ENCODE measurements at regions not wholly inside any gene's neighbourhood (a gene's known extent, or its start where the extent isn't known, plus 50 kb on each side); places are given as distances from the start of the nearest gene placed in this dataset.

DNA sequence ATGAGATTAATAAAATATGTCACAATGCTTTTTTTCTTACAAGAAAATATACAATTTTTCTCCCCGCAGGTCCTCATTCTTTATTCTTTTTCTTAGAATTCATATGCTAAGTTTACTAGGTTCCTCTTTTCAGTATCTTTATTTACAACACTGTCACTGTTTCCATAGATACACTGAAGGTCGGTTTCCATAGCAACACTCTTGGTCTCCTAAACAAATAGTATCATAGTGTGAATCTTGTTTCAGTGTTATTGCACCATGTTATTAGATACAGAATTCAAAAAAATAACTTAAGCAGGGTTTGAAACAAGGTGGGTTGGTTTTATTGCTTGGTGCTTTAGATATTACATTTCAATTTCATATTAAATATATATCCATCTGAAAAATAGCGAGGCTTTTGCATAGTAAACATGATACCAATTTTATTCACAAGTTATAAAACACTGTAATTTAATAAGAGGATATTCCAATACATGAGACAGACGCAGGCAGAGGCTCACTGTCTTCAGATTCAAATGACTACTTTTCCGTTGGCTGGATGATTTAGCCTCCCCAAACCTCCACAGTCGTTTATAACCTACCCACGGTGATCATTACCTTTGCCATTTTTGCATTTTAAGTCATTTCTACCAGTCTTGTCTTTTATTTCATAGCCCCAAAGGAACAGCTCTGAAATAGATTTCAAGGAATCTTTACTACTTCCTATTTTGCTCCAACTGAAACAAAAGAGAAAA is 88.9 kb upstream of the KLF6 start:
- ChIA-PET CTCF (interaction anchor here (0.9 kb wide), 1 partner anchor 8 kb away, joined by 5 read pairs; no protein-coding TSS in a partner anchor), POLR2A (interaction anchor here (1.0 to 2.6 kb wide), 5 partner anchors 62 to 92 kb away, joined by 3 to 8 read pairs (median 4); partner anchors contain the start of gene KLF6)
- DNase-seq (peak; percentile 35), ATAC-seq (peak; percentile 61)
- intact Hi-C loops (cut with micrococcal nuclease), result no loop called here
- Mint-ChIP-seq H3K27me3 (no peaks in the 10 kb centered on the region), H3K36me3 (ENCODE audit: low read depth) (no peaks in the 10 kb centered on the region), H3K4me1 (ENCODE audit: low read depth) (peaks cover 45% of the 10 kb centered on the region), H3K9me3 (no peaks in the 10 kb centered on the region), H3K27ac (peak overlapping the region; percentile 92), H3K4me3 (no peak overlapping the region)
- TF ChIP-seq, protein P1, sequence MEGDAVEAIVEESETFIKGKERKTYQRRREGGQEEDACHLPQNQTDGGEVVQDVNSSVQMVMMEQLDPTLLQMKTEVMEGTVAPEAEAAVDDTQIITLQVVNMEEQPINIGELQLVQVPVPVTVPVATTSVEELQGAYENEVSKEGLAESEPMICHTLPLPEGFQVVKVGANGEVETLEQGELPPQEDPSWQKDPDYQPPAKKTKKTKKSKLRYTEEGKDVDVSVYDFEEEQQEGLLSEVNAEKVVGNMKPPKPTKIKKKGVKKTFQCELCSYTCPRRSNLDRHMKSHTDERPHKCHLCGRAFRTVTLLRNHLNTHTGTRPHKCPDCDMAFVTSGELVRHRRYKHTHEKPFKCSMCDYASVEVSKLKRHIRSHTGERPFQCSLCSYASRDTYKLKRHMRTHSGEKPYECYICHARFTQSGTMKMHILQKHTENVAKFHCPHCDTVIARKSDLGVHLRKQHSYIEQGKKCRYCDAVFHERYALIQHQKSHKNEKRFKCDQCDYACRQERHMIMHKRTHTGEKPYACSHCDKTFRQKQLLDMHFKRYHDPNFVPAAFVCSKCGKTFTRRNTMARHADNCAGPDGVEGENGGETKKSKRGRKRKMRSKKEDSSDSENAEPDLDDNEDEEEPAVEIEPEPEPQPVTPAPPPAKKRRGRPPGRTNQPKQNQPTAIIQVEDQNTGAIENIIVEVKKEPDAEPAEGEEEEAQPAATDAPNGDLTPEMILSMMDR (IDR thresholded peaks at IDR 0.05), result no peak

DNA sequence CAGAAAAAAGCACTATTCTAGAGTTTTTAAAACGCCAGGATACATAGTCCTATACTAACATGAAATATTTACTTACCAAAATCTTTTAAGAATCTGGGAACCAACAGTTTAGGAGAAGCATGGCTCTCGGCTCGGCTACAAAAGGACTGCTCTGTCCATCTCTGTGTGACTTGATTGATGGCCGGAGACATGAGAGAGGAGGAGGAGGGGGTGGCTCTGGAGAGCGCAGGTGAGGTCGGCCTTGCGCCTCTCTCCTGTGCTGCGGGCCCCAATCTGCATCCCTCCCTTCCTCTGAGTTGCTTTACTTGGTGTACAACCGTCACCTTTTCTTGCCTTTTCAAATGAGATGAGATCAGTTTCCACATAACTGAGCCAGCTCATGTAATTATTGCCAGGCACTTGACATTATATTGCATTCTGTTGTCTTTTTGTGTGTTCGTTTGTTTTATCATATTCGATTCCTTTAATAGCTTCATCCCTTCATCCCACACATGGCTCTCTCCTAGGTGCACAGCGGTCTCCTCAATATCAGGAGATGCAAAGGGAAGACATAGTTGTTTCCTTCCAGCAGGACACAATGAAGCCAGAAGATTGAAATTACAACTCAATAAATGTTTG is 87.8 kb upstream of the KLF6 start:
- Mint-ChIP-seq H3K4me1 (ENCODE audit: low read depth) (peaks cover 55% of the 10 kb centered on the region), H3K36me3 (ENCODE audit: low read depth) (no peaks in the 10 kb centered on the region), H3K9me3 (no peaks in the 10 kb centered on the region), H3K4me3 (no peak overlapping the region), H3K27me3 (no peaks in the 10 kb centered on the region), H3K27ac (peak overlapping the region; percentile 92)
- DNase-seq (no peak), ATAC-seq (no peak)
- CTCF ChIA-PET, result no interaction called here
- TF ChIP-seq, protein P1 (IDR thresholded peaks at IDR 0.05), result no peak
- POLR2A ChIA-PET, result interaction anchor here (0.6 to 1.3 kb wide), 3 partner anchors 61 to 88 kb away, joined by 3 to 8 read pairs (median 4); partner anchors contain the start of gene KLF6
- intact Hi-C loops (cut with micrococcal nuclease), result no loop called here

- Mint-ChIP-seq H3K9me3 (no peaks in the 10 kb centered on the region), H3K27me3 (no peaks in the 10 kb centered on the region), H3K4me1 (ENCODE audit: low read depth) (peaks cover 65% of the 10 kb centered on the region), H3K36me3 (ENCODE audit: low read depth) (no peaks in the 10 kb centered on the region), H3K27ac (peak overlapping the region; percentile 31), H3K4me3 (no peak overlapping the region)
- ATAC-seq, result no peak
- DNase-seq, result no peak
- TF ChIP-seq, protein P1 (IDR thresholded peaks at IDR 0.05), result no peak
- ChIA-PET POLR2A (interaction anchor here (7.4 kb wide), 1 partner anchor 88 kb away, joined by 56 read pairs; the partner anchor contains the start of gene KLF6), CTCF (no interaction called here)
- intact Hi-C loops (cut with micrococcal nuclease), result no loop called here
Observed at GRCh38 chr10:3871424-3871996, 86.5 kb upstream of the KLF6 start.

GRCh38 chr10:3869036-3869435 is 84.0 kb upstream of the KLF6 start:
- ChIA-PET CTCF (no interaction called here), POLR2A (interaction anchor here (1.0 to 7.4 kb wide), 2 partner anchors 16 to 85 kb away, joined by 3 to 56 read pairs; partner anchors contain the start of gene KLF6)
- DNase-seq (no peak), ATAC-seq (peak; percentile 18)
- Mint-ChIP-seq H3K9me3 (no peaks in the 10 kb centered on the region), H3K27ac (peak overlapping the region; percentile 53), H3K4me3 (no peak overlapping the region), H3K36me3 (ENCODE audit: low read depth) (no peaks in the 10 kb centered on the region), H3K4me1 (ENCODE audit: low read depth) (peaks cover 63% of the 10 kb centered on the region), H3K27me3 (no peaks in the 10 kb centered on the region)
- intact Hi-C loops (cut with micrococcal nuclease), result no loop called here
- TF ChIP-seq, protein P1 (IDR thresholded peaks at IDR 0.05), result no peak
